ENCODE measurements at regions not wholly inside any gene's neighbourhood (a gene's known extent, or its start where the extent isn't known, plus 50 kb on each side); places are given as distances from the start of the nearest gene placed in this dataset.

- no peak for TF ChIP-seq CTCF (conservative IDR thresholded peaks at IDR 0.05)
- no peak overlapping the region for H3K27ac ChIP-seq
These were observed 124.7 kb upstream of the CTTNBP2NL start for GRCh38 chr1:112271270-112271669.

- TF ChIP-seq CTCF (conservative IDR thresholded peaks at IDR 0.05): no peak
- no peak overlapping the region for H3K27ac ChIP-seq
These were observed 123.8 kb upstream of the CTTNBP2NL start for GRCh38 chr1:112272101-112272772.

- H3K27ac ChIP-seq: no peak overlapping the region
- no peak for TF ChIP-seq CTCF (conservative IDR thresholded peaks at IDR 0.05)
These were observed 111.2 kb upstream of the CTTNBP2NL start for GRCh38 chr1:112284796-112285195.

GRCh38 chr1:112285316-112285715 lies 110.7 kb upstream of the CTTNBP2NL start:
- H3K27ac ChIP-seq: no peak overlapping the region
- TF ChIP-seq CTCF (conservative IDR thresholded peaks at IDR 0.05): no peak

- no peak for TF ChIP-seq CTCF (conservative IDR thresholded peaks at IDR 0.05)
- no peak overlapping the region for H3K27ac ChIP-seq
These were observed 110.3 kb upstream of the CTTNBP2NL start for GRCh38 chr1:112285746-112286145.

GRCh38 chr1:112296908-112297307 lies 99.1 kb upstream of the CTTNBP2NL start:
- TF ChIP-seq CTCF (conservative IDR thresholded peaks at IDR 0.05): no peak
- H3K27ac ChIP-seq: no peak overlapping the region

- H3K27ac ChIP-seq: no peak overlapping the region
- no peak for TF ChIP-seq CTCF (conservative IDR thresholded peaks at IDR 0.05)
These were observed 98.5 kb upstream of the CTTNBP2NL start for GRCh38 chr1:112297536-112297935.
